GM12878 (cell line): ENCODE measurements at regions not wholly inside any gene's neighbourhood (a gene's known extent, or its start where the extent isn't known, plus 50 kb on each side); places are given as distances from the start of the nearest gene placed in this dataset.

ENCODE experiments used
- ATAC-seq: fragments of 200-7000 bp; cut with Tn5 transposase; 3 replicates; pipeline ENCODE4 v1.9.1; 2020; ENCODE audit warnings: mild to moderate bottlenecking, moderate library complexity
- BruUV-seq: library from RNA; stranded (reverse); fragments of 400-500 nt; replicated peaks from 2 replicates; lab custom pipeline; 2021; lab: Mats Ljungman, UMichigan
- CTCF ChIA-PET: fragments of 300-600 bp; sonication (Branson Sonifier 250); formaldehyde crosslinking; extraction: SDS; loops from one replicate; lab custom pipeline; 2021; ENCODE audit warnings: inconsistent platforms; lab: Yijun Ruan, JAX
- POLR2A ChIA-PET: fragments of 350-600 bp; formaldehyde crosslinking; extraction: SDS; loops from one replicate; lab custom pipeline; 2021; ENCODE audit warnings: inconsistent platforms; lab: Charles Lee
- RAD21 ChIA-PET: fragments of 300-600 bp; sonication (Branson Sonifier 250); formaldehyde crosslinking; loops from one replicate; lab custom pipeline; 2023; ENCODE audit warnings: antibody characterized with exemption; ENCODE audit not compliant: unreplicated experiment; lab: Charles Lee
- SMC1A ChIA-PET: fragments of 300-600 bp; sonication (Branson Sonifier 250); formaldehyde crosslinking; loops from one replicate; lab custom pipeline; 2023; ENCODE audit not compliant: unreplicated experiment, uncharacterized antibody; lab: Charles Lee
- DNase-seq: peaks from one replicate; pipeline ENCODE4 v3.0.0-alpha.2; 2011; ENCODE audit warnings: low read depth, low spot score
- FAIRE-seq: peaks from 3 replicates; lab custom pipeline; 2011; peaks lifted over from hg19 to GRCh38; lab: Jason Lieb, UNC
- H2AFZ ChIP-seq: 2 replicates; pipeline ENCODE4 v1.6.0; 2011; ENCODE audit warnings: low read depth, low read length, control low read depth; ENCODE audit not compliant: control insufficient read depth
- H3K27ac ChIP-seq: 2 replicates; pipeline ENCODE4 v1.5.1; 2011; ENCODE audit warnings: control low read depth; ENCODE audit not compliant: control insufficient read depth, insufficient read depth
- H3K27me3 ChIP-seq, 2 experiments: replicated peaks in 1 of 2; 2 replicates each; pipeline versions ENCODE4 v1.6.0 to v1.6.1; 2011; ENCODE audit warnings: low read length in 1 of 2; ENCODE audit not compliant: control insufficient read depth in 2 of 2, insufficient read depth in 2 of 2
- H3K36me3 ChIP-seq, 2 experiments: 2 replicates each; pipeline ENCODE4 v1.5.1; 2011; ENCODE audit warnings: low read length in 1 of 2; ENCODE audit not compliant: control insufficient read depth in 2 of 2, insufficient read depth in 2 of 2
- H3K4me1 ChIP-seq: 2 replicates; pipeline ENCODE4 v1.6.1; 2011; ENCODE audit warnings: mild to moderate bottlenecking, low read length, moderate library complexity, mixed read lengths; ENCODE audit not compliant: control insufficient read depth, insufficient read depth
- H3K4me2 ChIP-seq: 2 replicates; pipeline ENCODE4 v1.6.0; 2011; ENCODE audit warnings: control low read depth; ENCODE audit not compliant: control insufficient read depth, insufficient read depth
- H3K4me3 ChIP-seq: fragments of 200-600 bp; sonication (generic); 2 replicates; pipeline ENCODE4 v1.5.1; 2016
- H3K79me2 ChIP-seq: 2 replicates; pipeline ENCODE4 v1.6.0; 2011; ENCODE audit warnings: low read length; ENCODE audit not compliant: control insufficient read depth, insufficient read depth
- H3K9ac ChIP-seq: 2 replicates; pipeline ENCODE4 v1.8.0; 2011; ENCODE audit warnings: low read length, control low read depth, mixed read lengths; ENCODE audit not compliant: control insufficient read depth, insufficient read depth
- H3K9me3 ChIP-seq: replicated peaks from 3 replicates; pipeline ENCODE4 v1.5.1; 2011; ENCODE audit warnings: mild to moderate bottlenecking, low read length; ENCODE audit not compliant: control insufficient read depth, insufficient read depth
- H4K20me1 ChIP-seq: 2 replicates; pipeline ENCODE4 v1.6.0; 2011; ENCODE audit not compliant: control insufficient read depth, insufficient read depth
- ASH2L ChIP-seq: fragments of 300-600, 200-600 bp; sonication (generic); IDR thresholded peaks from 2 replicates; pipeline ENCODE4 v1.6.1; 2017; ENCODE audit warnings: low read depth, mild to moderate bottlenecking, borderline replicate concordance
- ATF3 ChIP-seq: IDR thresholded peaks from 2 replicates; pipeline ENCODE4 v1.6.1; 2011; ENCODE audit warnings: low read depth, mild to moderate bottlenecking, low read length, moderate library complexity, borderline replicate concordance; ENCODE audit errors: extremely low read depth
- FOXM1 ChIP-seq: IDR thresholded peaks from 2 replicates; pipeline ENCODE4 v1.6.1; 2012; ENCODE audit warnings: low read depth, mild to moderate bottlenecking, inconsistent platforms, low read length, moderate library complexity
- HDAC6 ChIP-seq: fragments of 200-600 bp; sonication (generic); IDR thresholded peaks from one replicate; pipeline ENCODE4 v1.8.0; 2017; ENCODE audit warnings: antibody characterized with exemption; ENCODE audit not compliant: unreplicated experiment
- PAX5 ChIP-seq: IDR thresholded peaks from 2 replicates; pipeline ENCODE4 v1.6.1; 2011; ENCODE audit warnings: low read depth, low read length, borderline replicate concordance
- ZNF274 ChIP-seq: IDR thresholded peaks from one replicate; pipeline ENCODE4 v1.8.0; 2011; ENCODE audit not compliant: insufficient read length, insufficient read depth
- ZNF622 ChIP-seq: fragments of 450-650 bp; IDR thresholded peaks from 2 replicates; pipeline ENCODE4 v1.6.1; 2017; ENCODE audit warnings: mild to moderate bottlenecking, inconsistent platforms
- WGBS: methylation state at CpG from one replicate; pipeline ENCODE4 v1.1.6; 2016; ENCODE audit warnings: low lambda C conversion rate; ENCODE audit not compliant: insufficient replicate concordance, insufficient coverage; ENCODE audit errors: missing lambda C conversion rate; 5-methylcytosine and 5-hydroxymethylcytosine counted together
- in situ Hi-C: fragments of 300-500 bp; cut with MboI; formaldehyde crosslinking; loops from 9 replicates; pipeline ENCODE4 v1.14.3; 2018; ENCODE audit warnings: mixed read lengths
- intact Hi-C: fragments of 100-400 bp; cut with micrococcal nuclease; formaldehyde crosslinking; loops from one replicate; pipeline ENCODE4 v1.14.2; 2022; ENCODE audit not compliant: unreplicated experiment
- TF ChIP-seq, protein P1 (sequence below): IDR thresholded peaks from 2 replicates; pipeline ENCODE4 v1.6.1; 2012; ENCODE audit warnings: mild to moderate bottlenecking, low read depth, low read length

DNA sequence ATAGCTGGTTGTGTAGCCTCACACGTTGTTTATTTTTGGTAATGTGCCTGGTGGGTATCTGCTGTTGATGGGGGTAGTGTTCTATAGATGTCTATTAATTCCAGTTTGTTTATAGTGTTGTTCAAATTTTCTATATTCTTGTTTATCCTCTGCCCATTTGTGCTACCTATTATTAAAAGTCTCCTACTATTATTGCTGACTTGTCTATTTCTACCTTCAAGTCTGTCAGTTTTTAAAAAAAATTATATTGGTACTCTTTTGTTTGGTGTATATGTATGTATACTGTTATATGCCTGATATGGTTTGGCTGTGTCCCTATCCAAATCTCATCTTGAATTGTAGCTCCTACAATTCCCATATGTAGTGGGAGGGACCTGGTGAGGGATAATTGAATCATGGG, 578.6 kb downstream of the PCDH7 start:
- Histone ChIP-seq H3K9ac (no peak overlapping the region), H3K79me2 (no peaks in the 10 kb centered on the region), H4K20me1 (no peaks in the 10 kb centered on the region), H3K27me3 (no peaks in the 10 kb centered on the region), H3K27ac (no peak overlapping the region), H3K4me3 (no peak overlapping the region), H2AFZ (no peak overlapping the region), H3K4me1 (no peaks in the 10 kb centered on the region), H3K9me3 (no peaks in the 10 kb centered on the region), H3K4me2 (no peak overlapping the region), H3K36me3 (no peaks in the 10 kb centered on the region)
- ChIA-PET CTCF (no interaction called here), POLR2A (no interaction called here), RAD21 (no interaction called here), SMC1A (no interaction called here)
- 27% methylated on average over 1 of the region's 1 CpG for WGBS
- TF ChIP-seq FOXM1 (no peak), PAX5 (no peak), ZNF622 (no peak), HDAC6 (no peak), ZNF274 (no peak), ATF3 (no peak), ASH2L (no peak)
- TF ChIP-seq, protein P1, sequence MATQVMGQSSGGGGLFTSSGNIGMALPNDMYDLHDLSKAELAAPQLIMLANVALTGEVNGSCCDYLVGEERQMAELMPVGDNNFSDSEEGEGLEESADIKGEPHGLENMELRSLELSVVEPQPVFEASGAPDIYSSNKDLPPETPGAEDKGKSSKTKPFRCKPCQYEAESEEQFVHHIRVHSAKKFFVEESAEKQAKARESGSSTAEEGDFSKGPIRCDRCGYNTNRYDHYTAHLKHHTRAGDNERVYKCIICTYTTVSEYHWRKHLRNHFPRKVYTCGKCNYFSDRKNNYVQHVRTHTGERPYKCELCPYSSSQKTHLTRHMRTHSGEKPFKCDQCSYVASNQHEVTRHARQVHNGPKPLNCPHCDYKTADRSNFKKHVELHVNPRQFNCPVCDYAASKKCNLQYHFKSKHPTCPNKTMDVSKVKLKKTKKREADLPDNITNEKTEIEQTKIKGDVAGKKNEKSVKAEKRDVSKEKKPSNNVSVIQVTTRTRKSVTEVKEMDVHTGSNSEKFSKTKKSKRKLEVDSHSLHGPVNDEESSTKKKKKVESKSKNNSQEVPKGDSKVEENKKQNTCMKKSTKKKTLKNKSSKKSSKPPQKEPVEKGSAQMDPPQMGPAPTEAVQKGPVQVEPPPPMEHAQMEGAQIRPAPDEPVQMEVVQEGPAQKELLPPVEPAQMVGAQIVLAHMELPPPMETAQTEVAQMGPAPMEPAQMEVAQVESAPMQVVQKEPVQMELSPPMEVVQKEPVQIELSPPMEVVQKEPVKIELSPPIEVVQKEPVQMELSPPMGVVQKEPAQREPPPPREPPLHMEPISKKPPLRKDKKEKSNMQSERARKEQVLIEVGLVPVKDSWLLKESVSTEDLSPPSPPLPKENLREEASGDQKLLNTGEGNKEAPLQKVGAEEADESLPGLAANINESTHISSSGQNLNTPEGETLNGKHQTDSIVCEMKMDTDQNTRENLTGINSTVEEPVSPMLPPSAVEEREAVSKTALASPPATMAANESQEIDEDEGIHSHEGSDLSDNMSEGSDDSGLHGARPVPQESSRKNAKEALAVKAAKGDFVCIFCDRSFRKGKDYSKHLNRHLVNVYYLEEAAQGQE = no peak
- ATAC-seq (no peak), DNase-seq (no peak), FAIRE-seq (no peak)
- intact Hi-C loops (no loop called here), in situ Hi-C loops (no loop called here)
- no TSS peak for BruUV-seq
